ENCODE measurements at regions not wholly inside any gene's neighbourhood (a gene's known extent, or its start where the extent isn't known, plus 50 kb on each side); places are given as distances from the start of the nearest gene placed in this dataset.
"Not testable (repeated sequence)": the region's sequence is repeated elsewhere in the genome, so short reads cannot be mapped to it uniquely, and the experiment has no call there.

GRCh38 chr6:141746324-141746723 is 386.4 kb upstream of the GJE1 start:
- DNase-seq = not testable (repeated sequence)

- DNase-seq = no peak
Observed at GRCh38 chr6:141744971-141745370, 387.8 kb upstream of the GJE1 start.

GRCh38 chr6:141744194-141744925 is 388.4 kb upstream of the GJE1 start:
- DNase-seq = no peak

- no peak for DNase-seq
Observed at GRCh38 chr6:141736104-141736503, 396.6 kb upstream of the GJE1 start.

GRCh38 chr6:141735126-141735525 is 397.6 kb upstream of the GJE1 start:
- DNase-seq = no peak

GRCh38 chr6:141734071-141734840 is 398.5 kb upstream of the GJE1 start:
- no peak for DNase-seq

- no peak for DNase-seq
Observed at GRCh38 chr6:141729146-141729545, 403.6 kb upstream of the GJE1 start.

GRCh38 chr6:141728330-141728729 is 404.4 kb upstream of the GJE1 start:
- DNase-seq = no peak

- no peak for DNase-seq
Observed at GRCh38 chr6:141726248-141726647, 406.5 kb upstream of the GJE1 start.

GRCh38 chr6:141724731-141725130 is 408.0 kb upstream of the GJE1 start:
- no peak for DNase-seq

GRCh38 chr6:141719476-141719875 is 413.2 kb upstream of the GJE1 start:
- DNase-seq = no peak

GRCh38 chr6:141705431-141705830 is 427.3 kb upstream of the GJE1 start:
- DNase-seq = no peak

GRCh38 chr6:141704151-141704550 is 428.6 kb upstream of the GJE1 start:
- no peak for DNase-seq

GRCh38 chr6:141701732-141702131 is 431.0 kb upstream of the GJE1 start:
- DNase-seq = no peak

GRCh38 chr6:141700819-141701218 is 431.9 kb upstream of the GJE1 start:
- DNase-seq = no peak

GRCh38 chr6:141688916-141689315 is 443.8 kb upstream of the GJE1 start:
- DNase-seq = no peak

GRCh38 chr6:141685416-141685815 is 447.3 kb upstream of the GJE1 start:
- DNase-seq = no peak

- DNase-seq = no peak
Observed at GRCh38 chr6:141682391-141682790, 450.3 kb upstream of the GJE1 start.

GRCh38 chr6:141677598-141678211 is 455.0 kb upstream of the GJE1 start:
- DNase-seq = no peak

- no peak for DNase-seq
Observed at GRCh38 chr6:141675957-141676356, 456.8 kb upstream of the GJE1 start.

GRCh38 chr6:141669141-141669540 is 463.6 kb upstream of the GJE1 start:
- DNase-seq = no peak

- DNase-seq = no peak
Observed at GRCh38 chr6:141667580-141668309, 465.0 kb upstream of the GJE1 start.

GRCh38 chr6:141666187-141666586 is 466.5 kb upstream of the GJE1 start:
- no peak for DNase-seq
